GM12874 (cell line): ENCODE measurements at regions not wholly inside any gene's neighbourhood (a gene's known extent, or its start where the extent isn't known, plus 50 kb on each side); places are given as distances from the start of the nearest gene placed in this dataset.

Experiments used
- CTCF ChIP-seq: IDR thresholded peaks from 2 replicates; pipeline ENCODE4 v1.5.1; 2011; ENCODE audit warnings: low read depth, mild to moderate bottlenecking, control low read depth, low read length, moderate library complexity; ENCODE audit not compliant: insufficient read depth

GRCh38 chr2:52035391-52035790 lies 1003.5 kb upstream of the NRXN1 start:
- no peak for TF ChIP-seq CTCF

GRCh38 chr2:52034706-52035105 lies 1002.8 kb upstream of the NRXN1 start:
- TF ChIP-seq CTCF, result no peak

- TF ChIP-seq CTCF, result no peak
Observed at GRCh38 chr2:52022006-52022405, 990.1 kb upstream of the NRXN1 start.

- no peak for TF ChIP-seq CTCF
Observed at GRCh38 chr2:52017646-52018235, 985.8 kb upstream of the NRXN1 start.

GRCh38 chr2:52000151-52000855 lies 968.4 kb upstream of the NRXN1 start:
- TF ChIP-seq CTCF, result no peak

GRCh38 chr2:51998890-51999289 lies 967.0 kb upstream of the NRXN1 start:
- TF ChIP-seq CTCF, result no peak

- no peak for TF ChIP-seq CTCF
Observed at GRCh38 chr2:51997571-51997970, 965.6 kb upstream of the NRXN1 start.
